ENCODE measurements at regions not wholly inside any gene's neighbourhood (a gene's known extent, or its start where the extent isn't known, plus 50 kb on each side); places are given as distances from the start of the nearest gene placed in this dataset.

DNA sequence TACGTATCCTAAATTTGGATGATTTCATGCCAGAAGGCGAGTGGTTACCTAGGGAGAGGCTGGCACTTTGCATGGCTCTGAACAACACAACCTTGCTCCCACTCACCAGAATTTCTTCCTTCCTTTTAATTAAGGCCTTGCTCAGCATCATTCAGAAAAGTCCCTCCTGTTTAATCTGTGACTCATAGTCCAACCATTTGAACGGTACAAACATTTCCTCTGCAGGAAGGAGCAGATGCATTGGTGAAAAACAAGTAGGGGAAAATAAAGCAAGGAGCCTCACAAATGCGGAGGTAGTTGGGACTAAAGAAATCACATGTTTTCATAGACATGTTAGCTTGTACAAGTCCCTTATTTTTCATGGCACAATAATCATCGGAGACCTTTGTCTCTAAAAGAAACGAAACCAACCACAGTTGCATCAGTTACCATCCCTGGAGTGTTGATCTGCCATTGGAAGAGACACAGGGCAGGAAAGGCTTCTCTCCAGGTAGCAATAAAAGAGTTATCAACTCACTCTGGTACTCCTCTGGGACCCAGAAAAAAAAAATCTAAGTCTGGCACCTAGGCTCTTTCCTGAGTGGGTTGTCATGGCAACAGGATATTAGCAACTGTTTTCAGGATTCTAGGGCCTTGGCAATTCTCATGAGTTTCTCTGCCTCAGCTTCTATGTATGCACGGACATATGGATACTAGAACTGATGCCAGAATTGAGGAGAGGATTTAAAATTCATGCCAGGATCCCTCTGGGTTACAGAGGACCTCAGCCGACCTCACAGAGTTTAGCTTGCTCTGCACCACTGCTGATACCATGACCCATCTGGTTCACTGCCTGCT is 255.4 kb upstream of the ARPP21 start:
- no peak overlapping the region for H3K9ac ChIP-seq (ENCODE audit: control insufficient read depth, extremely low read depth, insufficient read depth, low read length)
- FAIRE-seq (no peak), DNase-seq (ENCODE audit: low read depth, low spot score) (no peak)
- no peak overlapping the region for H3K4me2 ChIP-seq (ENCODE audit: control insufficient read depth, extremely low read depth, insufficient read depth, low read depth, low read length)
- no peaks in the 10 kb centered on the region for H3K9me3 ChIP-seq (ENCODE audit: control insufficient read depth, low read depth, low read length)
- no peak overlapping the region for H2AFZ ChIP-seq (ENCODE audit: control insufficient read depth, low read length)
- no peaks in the 10 kb centered on the region for H3K4me1 ChIP-seq (ENCODE audit: control insufficient read depth, extremely low read depth, insufficient read depth, low read length)
- no peaks in the 10 kb centered on the region for H3K79me2 ChIP-seq (ENCODE audit: control insufficient read depth, insufficient read depth, low read length)
- H3K36me3 ChIP-seq (ENCODE audit: control insufficient read depth in 2 of 2, extremely low read depth in 1 of 2, insufficient read depth in 2 of 2, low read length in 2 of 2) = no peaks in the 10 kb centered on the region
- H3K9me1 ChIP-seq (ENCODE audit: control insufficient read depth, extremely low read depth, insufficient read depth, low read length) = no peaks in the 10 kb centered on the region
- TF ChIP-seq, protein P1, sequence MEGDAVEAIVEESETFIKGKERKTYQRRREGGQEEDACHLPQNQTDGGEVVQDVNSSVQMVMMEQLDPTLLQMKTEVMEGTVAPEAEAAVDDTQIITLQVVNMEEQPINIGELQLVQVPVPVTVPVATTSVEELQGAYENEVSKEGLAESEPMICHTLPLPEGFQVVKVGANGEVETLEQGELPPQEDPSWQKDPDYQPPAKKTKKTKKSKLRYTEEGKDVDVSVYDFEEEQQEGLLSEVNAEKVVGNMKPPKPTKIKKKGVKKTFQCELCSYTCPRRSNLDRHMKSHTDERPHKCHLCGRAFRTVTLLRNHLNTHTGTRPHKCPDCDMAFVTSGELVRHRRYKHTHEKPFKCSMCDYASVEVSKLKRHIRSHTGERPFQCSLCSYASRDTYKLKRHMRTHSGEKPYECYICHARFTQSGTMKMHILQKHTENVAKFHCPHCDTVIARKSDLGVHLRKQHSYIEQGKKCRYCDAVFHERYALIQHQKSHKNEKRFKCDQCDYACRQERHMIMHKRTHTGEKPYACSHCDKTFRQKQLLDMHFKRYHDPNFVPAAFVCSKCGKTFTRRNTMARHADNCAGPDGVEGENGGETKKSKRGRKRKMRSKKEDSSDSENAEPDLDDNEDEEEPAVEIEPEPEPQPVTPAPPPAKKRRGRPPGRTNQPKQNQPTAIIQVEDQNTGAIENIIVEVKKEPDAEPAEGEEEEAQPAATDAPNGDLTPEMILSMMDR (optimal IDR thresholded peaks at IDR 0.05 in 1 of 3, IDR thresholded peaks at IDR 0.05 in 1 of 3, conservative IDR thresholded peaks at IDR 0.05 in 1 of 3; ENCODE audit: extremely low read depth in 1 of 3, insufficient read depth in 2 of 3, low read length in 3 of 3) = no peak
- no peak for TF ChIP-seq EZH2 (IDR thresholded peaks at IDR 0.05; ENCODE audit: low read length)
- no peak overlapping the region for H3K4me3 ChIP-seq (ENCODE audit: control insufficient read depth in 2 of 3, extremely low read depth in 1 of 3, insufficient read depth in 2 of 3, low read depth in 1 of 3, low read length in 3 of 3)
- dilution Hi-C loops (cut with MboI; ENCODE audit: extremely low pct_ligation_motif_present, low sequenced_read_pairs) = no loop called here
- H4K20me1 ChIP-seq (ENCODE audit: control insufficient read depth, extremely low read depth, insufficient read depth, low read length) = no peaks in the 10 kb centered on the region
- H3K27ac ChIP-seq (ENCODE audit: control insufficient read depth, insufficient read depth, low read length) = no peak overlapping the region
- no peaks in the 10 kb centered on the region for H3K27me3 ChIP-seq (ENCODE audit: control insufficient read depth, extremely low read depth, insufficient read depth, low read length)

DNA sequence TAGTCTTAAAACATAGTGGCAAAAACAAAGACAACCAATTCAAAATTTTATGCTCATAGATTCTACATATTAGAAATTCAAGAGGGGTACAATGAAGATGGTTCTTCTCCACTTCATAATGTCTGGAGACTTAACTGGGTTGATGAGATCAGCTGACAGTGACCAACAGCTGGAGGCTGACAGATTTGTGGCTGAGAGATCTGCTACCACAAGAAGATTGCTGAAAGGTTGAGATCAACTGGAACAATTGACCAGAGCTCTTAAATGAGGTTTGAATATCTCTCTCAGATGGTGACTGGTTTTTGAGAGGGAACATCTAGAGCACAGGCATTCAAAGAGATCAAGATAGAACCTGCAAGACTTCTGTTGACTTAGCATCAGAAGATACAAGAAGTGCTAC is 254.1 kb upstream of the ARPP21 start:
- Histone ChIP-seq H3K36me3 (ENCODE audit: control insufficient read depth in 2 of 2, extremely low read depth in 1 of 2, insufficient read depth in 2 of 2, low read length in 2 of 2) (no peaks in the 10 kb centered on the region), H2AFZ (ENCODE audit: control insufficient read depth, low read length) (no peak overlapping the region), H3K27me3 (ENCODE audit: control insufficient read depth, extremely low read depth, insufficient read depth, low read length) (no peaks in the 10 kb centered on the region), H3K4me3 (ENCODE audit: control insufficient read depth in 2 of 3, extremely low read depth in 1 of 3, insufficient read depth in 2 of 3, low read depth in 1 of 3, low read length in 3 of 3) (no peak overlapping the region), H3K9me3 (ENCODE audit: control insufficient read depth, low read depth, low read length) (no peaks in the 10 kb centered on the region), H3K4me2 (ENCODE audit: control insufficient read depth, extremely low read depth, insufficient read depth, low read depth, low read length) (no peak overlapping the region), H3K9me1 (ENCODE audit: control insufficient read depth, extremely low read depth, insufficient read depth, low read length) (no peaks in the 10 kb centered on the region), H3K9ac (ENCODE audit: control insufficient read depth, extremely low read depth, insufficient read depth, low read length) (no peak overlapping the region), H3K79me2 (ENCODE audit: control insufficient read depth, insufficient read depth, low read length) (no peaks in the 10 kb centered on the region), H3K4me1 (ENCODE audit: control insufficient read depth, extremely low read depth, insufficient read depth, low read length) (no peaks in the 10 kb centered on the region), H4K20me1 (ENCODE audit: control insufficient read depth, extremely low read depth, insufficient read depth, low read length) (no peaks in the 10 kb centered on the region), H3K27ac (ENCODE audit: control insufficient read depth, insufficient read depth, low read length) (no peak overlapping the region)
- TF ChIP-seq EZH2 (IDR thresholded peaks at IDR 0.05; ENCODE audit: low read length) = no peak
- TF ChIP-seq, protein P1 (optimal IDR thresholded peaks at IDR 0.05 in 1 of 3, IDR thresholded peaks at IDR 0.05 in 1 of 3, conservative IDR thresholded peaks at IDR 0.05 in 1 of 3; ENCODE audit: extremely low read depth in 1 of 3, insufficient read depth in 2 of 3, low read length in 3 of 3) = no peak
- dilution Hi-C loops (cut with MboI; ENCODE audit: extremely low pct_ligation_motif_present, low sequenced_read_pairs) = no loop called here
- DNase-seq (ENCODE audit: low read depth, low spot score) (no peak), FAIRE-seq (no peak)

All from keratinocyte (primary cell).